CD14-positive monocyte (primary cell): ENCODE measurements at regions not wholly inside any gene's neighbourhood (a gene's known extent, or its start where the extent isn't known, plus 50 kb on each side); places are given as distances from the start of the nearest gene placed in this dataset.

Experiments used
- DNase-seq, 3 donors: peaks; one replicate each; pipeline ENCODE4 v3.0.0-alpha.2; 2011 to 2022
- H2AFZ ChIP-seq: 2 replicates; pipeline ENCODE4 v1.6.0; 2012; ENCODE audit warnings: mild to moderate bottlenecking, low read depth, low read length, inconsistent platforms; ENCODE audit not compliant: insufficient read depth, poor library complexity, severe bottlenecking
- H3K27ac ChIP-seq, 2 donors: 1 replicate in 1 of 2; 2 replicates in 1 of 2; pipeline ENCODE4 v1.5.1; 2012 to 2013; ENCODE audit warnings: low read length in 2 of 2, control low read depth in 1 of 2, inconsistent platforms in 1 of 2, low read depth in 1 of 2, mild to moderate bottlenecking in 1 of 2
- H3K27me3 ChIP-seq, 2 donors: one replicate each; pipeline versions ENCODE4 v1.6.0 to v1.6.1; 2011 to 2013; ENCODE audit warnings: low read length in 2 of 2; ENCODE audit not compliant: control insufficient read depth in 2 of 2, insufficient read depth in 2 of 2
- H3K36me3 ChIP-seq, 2 donors: replicated peaks in 1 of 2; 1 replicate in 1 of 2; 2 replicates in 1 of 2; pipeline versions ENCODE4 v1.5.1 to v1.6.1; 2012 to 2013; ENCODE audit warnings: low read length in 2 of 2, control low read depth in 1 of 2, inconsistent platforms in 1 of 2, mild to moderate bottlenecking in 1 of 2; ENCODE audit not compliant: insufficient read depth in 2 of 2, control insufficient read depth in 1 of 2
- H3K4me1 ChIP-seq, 2 donors: 1 replicate in 1 of 2; 2 replicates in 1 of 2; pipeline versions ENCODE4 v1.5.1 to v1.6.1; 2012 to 2013; ENCODE audit warnings: low read length in 2 of 2, control low read depth in 1 of 2, inconsistent platforms in 1 of 2, mild to moderate bottlenecking in 1 of 2, moderate library complexity in 1 of 2; ENCODE audit not compliant: insufficient read depth in 2 of 2, control insufficient read depth in 1 of 2
- H3K4me2 ChIP-seq: replicated peaks from 2 replicates; pipeline ENCODE3; 2012; ENCODE audit warnings: low read length, moderate library complexity, mild to moderate bottlenecking; ENCODE audit not compliant: poor library complexity, severe bottlenecking; ENCODE audit errors: extremely low read depth
- H3K4me3 ChIP-seq, 3 experiments: fragments of 200-600 bp in 1 of 3; sonication (generic) in 1 of 3; replicated peaks in 1 of 3; 1 replicate in 2 of 3; 2 replicates in 1 of 3; pipeline ENCODE4 v1.5.1; 2011 to 2013; ENCODE audit warnings: low read length in 3 of 3, mild to moderate bottlenecking in 3 of 3, control low read depth in 2 of 3, low read depth in 2 of 3, inconsistent platforms in 1 of 3, moderate library complexity in 1 of 3
- H3K79me2 ChIP-seq: 2 replicates; pipeline ENCODE4 v1.6.0; 2012; ENCODE audit warnings: mild to moderate bottlenecking, control low read depth, inconsistent platforms, low read length, moderate library complexity; ENCODE audit not compliant: insufficient read depth
- H3K9ac ChIP-seq: 2 replicates; pipeline ENCODE4 v1.6.0; 2017; ENCODE audit warnings: low read length, mild to moderate bottlenecking; ENCODE audit not compliant: insufficient read depth, poor library complexity, severe bottlenecking
- H3K9me3 ChIP-seq, 2 donors: replicated peaks in 1 of 2; 1 replicate in 1 of 2; 2 replicates in 1 of 2; pipeline versions ENCODE4 v1.5.1 to v1.6.1; 2012 to 2013; ENCODE audit warnings: low read length in 2 of 2, control low read depth in 1 of 2; ENCODE audit not compliant: control insufficient read depth in 1 of 2, insufficient read depth in 1 of 2
- H4K20me1 ChIP-seq: 2 replicates; pipeline ENCODE4 v1.6.0; 2012; ENCODE audit warnings: mild to moderate bottlenecking, low read length, control low read depth, moderate library complexity; ENCODE audit not compliant: insufficient read depth
- H3K27ac Mint-ChIP-seq, 7 donors: one replicate each; pipeline ENCODE4 v1.8.0; 2020; ENCODE audit warnings: mild to moderate bottlenecking in 7 of 7, mixed read lengths in 7 of 7, moderate library complexity in 6 of 7, inconsistent platforms in 2 of 7
- H3K27me3 Mint-ChIP-seq, 3 donors: one replicate each; pipeline ENCODE4 v1.8.0; 2021 to 2022; ENCODE audit warnings: low read depth in 3 of 3, mild to moderate bottlenecking in 3 of 3, mixed read lengths in 3 of 3, moderate library complexity in 3 of 3, inconsistent platforms in 1 of 3
- H3K36me3 Mint-ChIP-seq, 2 donors: one replicate each; pipeline ENCODE4 v1.8.0; 2020; ENCODE audit warnings: mixed read lengths in 2 of 2, inconsistent platforms in 1 of 2, mild to moderate bottlenecking in 1 of 2
- H3K4me1 Mint-ChIP-seq: one replicate; pipeline ENCODE4 v1.8.0; 2020; ENCODE audit warnings: mild to moderate bottlenecking, mixed read lengths
- H3K4me3 Mint-ChIP-seq, 2 donors: one replicate each; pipeline ENCODE4 v1.8.0; 2020; ENCODE audit warnings: mild to moderate bottlenecking in 2 of 2, mixed read lengths in 2 of 2, moderate library complexity in 1 of 2
- H3K9me3 Mint-ChIP-seq, 7 donors: one replicate each; pipeline ENCODE4 v1.8.0; 2020 to 2022; ENCODE audit warnings: mixed read lengths in 7 of 7, mild to moderate bottlenecking in 6 of 7, moderate library complexity in 6 of 7, inconsistent platforms in 2 of 7
- CTCF ChIP-seq: fragments of 200-600 bp; IDR thresholded peaks from one replicate; pipeline ENCODE4 v1.8.0; 2022; ENCODE audit warnings: antibody characterized with exemption, mild to moderate bottlenecking
- WGBS: methylation state at CpG from one replicate; pipeline ENCODE4 v1.1.5; 2013; ENCODE audit warnings: missing lambda C conversion rate; ENCODE audit not compliant: insufficient coverage; 5-methylcytosine and 5-hydroxymethylcytosine counted together
- intact Hi-C, 2 donors: fragments of 100-400 bp; cut with micrococcal nuclease; formaldehyde crosslinking; loops; one replicate each; pipeline versions ENCODE4 v1.15.0 to v1.15.1; 2023

GRCh38 chr15:93819826-93820225, 411.5 kb upstream of the MCTP2 start:
- no peak overlapping the region for H3K9ac ChIP-seq
- Mint-ChIP-seq H3K9me3 (peaks cover 0 to 12% (median 5%) of the 10 kb centered on the region in 7 donors), H3K4me1 (no peaks in the 10 kb centered on the region), H3K27me3 (peaks cover 0 to 3% (median 2%) of the 10 kb centered on the region in 3 donors), H3K4me3 (no peak overlapping the region), H3K36me3 (no peaks in the 10 kb centered on the region), H3K27ac (no peak overlapping the region)
- H3K79me2 ChIP-seq, result no peaks in the 10 kb centered on the region
- H3K9me3 ChIP-seq, result no peaks in the 10 kb centered on the region
- H3K4me2 ChIP-seq, result no peak overlapping the region
- H4K20me1 ChIP-seq, result no peaks in the 10 kb centered on the region
- intact Hi-C loops, result no loop called here
- H3K4me1 ChIP-seq, result no peaks in the 10 kb centered on the region
- no peak overlapping the region for H2AFZ ChIP-seq
- no peaks in the 10 kb centered on the region for H3K27me3 ChIP-seq
- TF ChIP-seq CTCF, result no peak
- H3K36me3 ChIP-seq, result no peaks in the 10 kb centered on the region
- H3K4me3 ChIP-seq, result no peak overlapping the region
- WGBS, result 100% methylated on average over 1 of the region's 4 CpGs
- no peak overlapping the region for H3K27ac ChIP-seq
- no peak for DNase-seq

- intact Hi-C loops, result no loop called here
Observed at GRCh38 chr15:93816815-93817214, 414.5 kb upstream of the MCTP2 start.

More at GRCh38 chr15:93816815-93817214, 414.5 kb upstream of the MCTP2 start:
- TF ChIP-seq CTCF, result no peak
- Mint-ChIP-seq H3K27ac (no peak overlapping the region), H3K9me3 (peaks cover 3 to 12% (median 5%) of the 10 kb centered on the region in 7 donors), H3K27me3 (peaks cover 0 to 3% (median 2%) of the 10 kb centered on the region in 3 donors), H3K36me3 (no peaks in the 10 kb centered on the region), H3K4me3 (no peak overlapping the region), H3K4me1 (no peaks in the 10 kb centered on the region)
- Histone ChIP-seq H3K4me3 (no peak overlapping the region), H3K27me3 (no peaks in the 10 kb centered on the region), H3K79me2 (no peaks in the 10 kb centered on the region), H4K20me1 (no peaks in the 10 kb centered on the region), H3K9me3 (no peaks in the 10 kb centered on the region), H3K9ac (no peak overlapping the region), H3K36me3 (no peaks in the 10 kb centered on the region), H2AFZ (no peak overlapping the region), H3K4me1 (no peaks in the 10 kb centered on the region), H3K4me2 (no peak overlapping the region), H3K27ac (no peak overlapping the region)
- no peak for DNase-seq
